ENCODE measurements at regions not wholly inside any gene's neighbourhood (a gene's known extent, or its start where the extent isn't known, plus 50 kb on each side); places are given as distances from the start of the nearest gene placed in this dataset.
"Not testable (repeated sequence)": the region's sequence is repeated elsewhere in the genome, so short reads cannot be mapped to it uniquely, and the experiment has no call there.

GRCh38 chr9:81028504-81028903, 660.8 kb downstream of the TLE1 start:
- intact Hi-C loops (cut with DNase I) = no loop called here
- 86 to 93% (median 90%) methylated on average over 4 of the region's 4 CpGs for WGBS, 3 donors
- no peaks in the 10 kb centered on the region for H3K27me3 ChIP-seq
- no peak overlapping the region for H3K27ac ChIP-seq
- no peaks in the 10 kb centered on the region for H3K4me1 ChIP-seq (ENCODE audit: insufficient read depth)
- TF ChIP-seq EP300 (IDR thresholded peaks at IDR 0.05) (no peak), POLR2A (IDR thresholded peaks at IDR 0.05) (no peak), CTCF (IDR thresholded peaks at IDR 0.05) (no peak)
- no peaks in the 10 kb centered on the region for H3K9me3 ChIP-seq
- no peak for DNase-seq
- H3K4me3 ChIP-seq = no peak overlapping the region
- no peaks in the 10 kb centered on the region for H3K36me3 ChIP-seq

GRCh38 chr9:81022177-81022576, 667.2 kb downstream of the TLE1 start:
- no peak for DNase-seq
- Histone ChIP-seq H3K27me3 (no peaks in the 10 kb centered on the region), H3K27ac (no peak overlapping the region), H3K36me3 (no peaks in the 10 kb centered on the region), H3K4me3 (no peak overlapping the region), H3K9me3 (no peaks in the 10 kb centered on the region), H3K4me1 (ENCODE audit: insufficient read depth) (no peaks in the 10 kb centered on the region)
- TF ChIP-seq CTCF (IDR thresholded peaks at IDR 0.05) = no peak
- no peak for TF ChIP-seq POLR2A (IDR thresholded peaks at IDR 0.05)
- TF ChIP-seq EP300 (IDR thresholded peaks at IDR 0.05) = no peak
- 60 to 74% (median 63%) methylated on average over 3 of the region's 3 CpGs for WGBS, 3 donors
- intact Hi-C loops (cut with DNase I) = no loop called here

- H3K27me3 ChIP-seq = not testable (repeated sequence)
These were observed 674.4 kb downstream of the TLE1 start for GRCh38 chr9:81014945-81015344.

GRCh38 chr9:81013191-81013590, 676.2 kb downstream of the TLE1 start:
- H3K9me3 ChIP-seq; H3K36me3 ChIP-seq; H3K4me1 ChIP-seq (ENCODE audit: insufficient read depth); H3K4me3 ChIP-seq; DNase-seq; intact Hi-C loops (cut with DNase I); H3K27ac ChIP-seq; H3K27me3 ChIP-seq: not testable (repeated sequence)
- WGBS, 3 donors = 75 to 85% (median 80%) methylated on average over 3 of the region's 3 CpGs

More at GRCh38 chr9:81014945-81015344, 674.4 kb downstream of the TLE1 start:
- DNase-seq; intact Hi-C loops (cut with DNase I); H3K36me3 ChIP-seq; H3K4me1 ChIP-seq (ENCODE audit: insufficient read depth); H3K9me3 ChIP-seq; H3K4me3 ChIP-seq; H3K27ac ChIP-seq: not testable (repeated sequence)
- WGBS, 3 donors = 43 to 73% (median 66%) methylated on average over 5 to 6 of the region's 6 CpGs

GRCh38 chr9:81002906-81003305, 686.4 kb downstream of the TLE1 start:
- H3K4me1 ChIP-seq (ENCODE audit: insufficient read depth) = no peaks in the 10 kb centered on the region
- TF ChIP-seq POLR2A (IDR thresholded peaks at IDR 0.05) (no peak), EP300 (IDR thresholded peaks at IDR 0.05) (no peak), CTCF (IDR thresholded peaks at IDR 0.05) (no peak)
- H3K9me3 ChIP-seq = no peaks in the 10 kb centered on the region
- DNase-seq = no peak
- H3K27me3 ChIP-seq = no peaks in the 10 kb centered on the region
- H3K4me3 ChIP-seq = no peak overlapping the region
- no peak overlapping the region for H3K27ac ChIP-seq
- H3K36me3 ChIP-seq = no peaks in the 10 kb centered on the region
- intact Hi-C loops (cut with DNase I) = no loop called here

- Histone ChIP-seq H3K4me1 (ENCODE audit: insufficient read depth) (no peaks in the 10 kb centered on the region), H3K36me3 (no peaks in the 10 kb centered on the region), H3K4me3 (no peak overlapping the region), H3K9me3 (no peaks in the 10 kb centered on the region), H3K27ac (no peak overlapping the region), H3K27me3 (no peaks in the 10 kb centered on the region)
- no peak for DNase-seq
- TF ChIP-seq CTCF (IDR thresholded peaks at IDR 0.05) = no peak
- TF ChIP-seq POLR2A (IDR thresholded peaks at IDR 0.05) = no peak
- no peak for TF ChIP-seq EP300 (IDR thresholded peaks at IDR 0.05)
- WGBS, 3 donors = 67 to 83% (median 77%) methylated on average over 3 of the region's 3 CpGs
- intact Hi-C loops (cut with DNase I) = no loop called here
These were observed 687.1 kb downstream of the TLE1 start for GRCh38 chr9:81002242-81002641.
